IMR-90 (cell line): ENCODE measurements at regions not wholly inside any gene's neighbourhood (a gene's known extent, or its start where the extent isn't known, plus 50 kb on each side); places are given as distances from the start of the nearest gene placed in this dataset.

ENCODE experiments used
- ATAC-seq: fragments of 200-7000 bp; cut with Tn5 transposase; 2 replicates; pipeline ENCODE4 v1.9.1; 2020; ENCODE audit warnings: low read depth, mild to moderate bottlenecking, moderate library complexity
- BruUV-seq: library from RNA; stranded (reverse); fragments of 400-500 nt; replicated peaks from 2 replicates; lab custom pipeline; 2021; lab: Mats Ljungman, UMichigan
- CTCF ChIA-PET: fragments of 300-600 bp; formaldehyde crosslinking; extraction: SDS; loops from one replicate; lab custom pipeline; 2021; ENCODE audit warnings: antibody characterized with exemption; lab: Yijun Ruan, JAX
- POLR2A ChIA-PET: fragments of 300-600 bp; sonication (Branson Sonifier 250); formaldehyde crosslinking; loops from one replicate; lab custom pipeline; 2022; ENCODE audit warnings: antibody characterized with exemption; ENCODE audit not compliant: unreplicated experiment; lab: Charles Lee
- DNase-seq: peaks from one replicate; pipeline ENCODE4 v3.0.0; 2013
- H2AFZ ChIP-seq: replicated peaks from 2 replicates; pipeline ENCODE3; 2013; ENCODE audit warnings: low read length, mild to moderate bottlenecking; ENCODE audit not compliant: poor library complexity
- H2AK5ac ChIP-seq: 2 replicates; pipeline ENCODE4 v1.6.1; 2013; ENCODE audit warnings: low read depth, low read length, inconsistent platforms
- H2AK9ac ChIP-seq: replicated peaks from 2 replicates; pipeline ENCODE3; 2013; ENCODE audit warnings: mild to moderate bottlenecking, low read depth, low read length, moderate library complexity; ENCODE audit not compliant: poor library complexity
- H2BK120ac ChIP-seq: 2 replicates; pipeline ENCODE4 v1.6.1; 2013; ENCODE audit warnings: low read depth, low read length, inconsistent platforms
- H2BK15ac ChIP-seq: 3 replicates; pipeline ENCODE4 v1.6.1; 2013; ENCODE audit warnings: low read depth, low read length, inconsistent platforms
- H2BK20ac ChIP-seq: 2 replicates; pipeline ENCODE4 v1.6.1; 2013; ENCODE audit warnings: low read depth, mild to moderate bottlenecking, inconsistent platforms, low read length, moderate library complexity
- H2BK5ac ChIP-seq: 2 replicates; pipeline ENCODE4 v1.6.1; 2013; ENCODE audit warnings: mild to moderate bottlenecking, low read depth, low read length, inconsistent platforms; ENCODE audit not compliant: poor library complexity, severe bottlenecking
- H3K14ac ChIP-seq: replicated peaks from 2 replicates; pipeline ENCODE4 v1.6.1; 2013; ENCODE audit warnings: low read depth, low read length, inconsistent platforms
- H3K18ac ChIP-seq: 2 replicates; pipeline ENCODE4 v1.6.1; 2013; ENCODE audit warnings: low read depth, low read length, control low read depth
- H3K23ac ChIP-seq: 2 replicates; pipeline ENCODE4 v1.6.1; 2013; ENCODE audit warnings: low read depth, low read length, inconsistent platforms
- H3K27ac ChIP-seq: 2 replicates; pipeline ENCODE4 v1.5.1; 2013; ENCODE audit warnings: mild to moderate bottlenecking, control low read depth, low read length; ENCODE audit not compliant: insufficient read depth
- H3K27me3 ChIP-seq: 2 replicates; pipeline ENCODE4 v1.6.1; 2013; ENCODE audit warnings: low read length; ENCODE audit not compliant: control insufficient read depth, insufficient read depth
- H3K36me3 ChIP-seq: 2 replicates; pipeline ENCODE4 v1.6.1; 2013; ENCODE audit warnings: low read length, mixed read lengths; ENCODE audit not compliant: control insufficient read depth, insufficient read depth
- H3K4ac ChIP-seq: 2 replicates; pipeline ENCODE4 v1.6.1; 2013; ENCODE audit warnings: low read depth, low read length, inconsistent platforms
- H3K4me1 ChIP-seq: 2 replicates; pipeline ENCODE4 v1.6.1; 2013; ENCODE audit warnings: low read length, mixed read lengths; ENCODE audit not compliant: control insufficient read depth, insufficient read depth
- H3K4me2 ChIP-seq: 2 replicates; pipeline ENCODE4 v1.6.1; 2013; ENCODE audit warnings: low read depth, mild to moderate bottlenecking, control low read depth, low read length, moderate library complexity
- H3K4me3 ChIP-seq: 2 replicates; pipeline ENCODE4 v1.5.1; 2013; ENCODE audit warnings: low read depth, mild to moderate bottlenecking, control low read depth, low read length, moderate library complexity; ENCODE audit not compliant: insufficient read depth
- H3K56ac ChIP-seq: 2 replicates; pipeline ENCODE4 v1.6.1; 2013; ENCODE audit warnings: low read length, inconsistent platforms; ENCODE audit not compliant: insufficient read depth; ENCODE audit errors: extremely low read depth
- H3K79me1 ChIP-seq, 2 experiments: 2 replicates each; pipeline ENCODE4 v1.6.1; 2013; ENCODE audit warnings: low read length in 2 of 2, inconsistent platforms in 1 of 2, low read depth in 1 of 2
- H3K9ac ChIP-seq: 2 replicates; pipeline ENCODE4 v1.6.1; 2013; ENCODE audit warnings: low read depth, low read length, control low read depth
- H3K9me1 ChIP-seq: 2 replicates; pipeline ENCODE4 v1.6.1; 2013; ENCODE audit warnings: low read length, inconsistent platforms; ENCODE audit not compliant: insufficient read depth
- H3K9me3 ChIP-seq: 2 replicates; pipeline ENCODE4 v1.6.1; 2013; ENCODE audit warnings: low read length; ENCODE audit not compliant: control insufficient read depth, insufficient read depth
- H4K20me1 ChIP-seq: 2 replicates; pipeline ENCODE4 v1.6.1; 2013; ENCODE audit warnings: low read length, inconsistent platforms; ENCODE audit not compliant: insufficient read depth
- H4K5ac ChIP-seq: 2 replicates; pipeline ENCODE4 v1.6.1; 2013; ENCODE audit warnings: mild to moderate bottlenecking, low read depth, low read length, control low read depth
- H4K8ac ChIP-seq, 2 experiments: 2 replicates each; pipeline ENCODE4 v1.6.1; 2013; ENCODE audit warnings: low read depth in 2 of 2, low read length in 2 of 2, control low read depth in 1 of 2, inconsistent platforms in 1 of 2
- H4K91ac ChIP-seq: 2 replicates; pipeline ENCODE4 v1.6.1; 2013; ENCODE audit warnings: low read depth, low read length, inconsistent platforms; ENCODE audit not compliant: insufficient read depth
- CEBPB ChIP-seq: IDR thresholded peaks from 2 replicates; pipeline ENCODE4 v1.6.1; 2012; ENCODE audit warnings: low read depth, low read length, improper control_type of control experiment
- CHD1 ChIP-seq: IDR thresholded peaks from 2 replicates; pipeline ENCODE4 v1.6.1; 2012; ENCODE audit warnings: low read depth, low read length, improper control_type of control experiment
- FOS ChIP-seq: fragments of 150-350 bp; IDR thresholded peaks from 2 replicates; pipeline ENCODE4 v1.6.1; 2016; ENCODE audit warnings: low read depth, low read length
- MAFK ChIP-seq: IDR thresholded peaks from 2 replicates; pipeline ENCODE4 v1.6.1; 2012; ENCODE audit warnings: low read depth, low read length, improper control_type of control experiment
- NFE2L2 ChIP-seq: fragments of 150-350 bp; IDR thresholded peaks from 2 replicates; pipeline ENCODE4 v1.6.1; 2016; ENCODE audit warnings: low read depth, mild to moderate bottlenecking, low read length
- RAD21 ChIP-seq: IDR thresholded peaks from 2 replicates; pipeline ENCODE4 v1.6.1; 2012; ENCODE audit warnings: low read length, improper control_type of control experiment
- RCOR1 ChIP-seq: IDR thresholded peaks from 2 replicates; pipeline ENCODE4 v1.6.1; 2012; ENCODE audit warnings: mild to moderate bottlenecking, low read length, improper control_type of control experiment; ENCODE audit not compliant: insufficient replicate concordance
- RFX5 ChIP-seq: IDR thresholded peaks from 2 replicates; pipeline ENCODE4 v1.8.0; 2012; ENCODE audit warnings: low read depth, mild to moderate bottlenecking, low read length, moderate library complexity
- SMC3 ChIP-seq: fragments of 150-350 bp; IDR thresholded peaks from 2 replicates; pipeline ENCODE4 v1.6.1; 2016; ENCODE audit warnings: low read depth, mild to moderate bottlenecking, antibody characterized with exemption, low read length, moderate library complexity
- WGBS, 2 experiments: methylation state at CpG; one replicate each; pipeline versions ENCODE4 v1.1.5 to v1.1.7; 2013; ENCODE audit warnings: missing lambda C conversion rate in 2 of 2; ENCODE audit not compliant: insufficient read length in 1 of 2; ENCODE audit errors: extremely low coverage in 2 of 2; 5-methylcytosine and 5-hydroxymethylcytosine counted together
- dilution Hi-C: fragments of 300-500 bp; cut with HindIII; formaldehyde crosslinking; loops from one replicate; pipeline ENCODE4 v1.14.3; 2018; ENCODE audit warnings: low sequenced_read_pairs; ENCODE audit not compliant: unreplicated experiment
- in situ Hi-C: fragments of 300-500 bp; cut with MboI; formaldehyde crosslinking; loops from 3 replicates; pipeline ENCODE4 v1.14.3; 2019; ENCODE audit warnings: low sequenced_read_pairs, inconsistent platforms, mixed read lengths
- intact Hi-C: fragments of 100-400 bp; cut with micrococcal nuclease; formaldehyde crosslinking; loops from 2 replicates; pipeline ENCODE4 v1.10.0; 2022
- TF ChIP-seq, protein P1 (sequence below): conservative IDR thresholded peaks from 2 replicates; pipeline ENCODE4 v1.5.1; 2012; ENCODE audit warnings: mild to moderate bottlenecking, low read depth, low read length, improper control_type of control experiment
- TF ChIP-seq, protein P2 (sequence below): fragments of 150-350 bp; IDR thresholded peaks from 2 replicates; pipeline ENCODE4 v1.6.1; 2016; ENCODE audit warnings: low read depth, mild to moderate bottlenecking, low read length, moderate library complexity, borderline replicate concordance

DNA sequence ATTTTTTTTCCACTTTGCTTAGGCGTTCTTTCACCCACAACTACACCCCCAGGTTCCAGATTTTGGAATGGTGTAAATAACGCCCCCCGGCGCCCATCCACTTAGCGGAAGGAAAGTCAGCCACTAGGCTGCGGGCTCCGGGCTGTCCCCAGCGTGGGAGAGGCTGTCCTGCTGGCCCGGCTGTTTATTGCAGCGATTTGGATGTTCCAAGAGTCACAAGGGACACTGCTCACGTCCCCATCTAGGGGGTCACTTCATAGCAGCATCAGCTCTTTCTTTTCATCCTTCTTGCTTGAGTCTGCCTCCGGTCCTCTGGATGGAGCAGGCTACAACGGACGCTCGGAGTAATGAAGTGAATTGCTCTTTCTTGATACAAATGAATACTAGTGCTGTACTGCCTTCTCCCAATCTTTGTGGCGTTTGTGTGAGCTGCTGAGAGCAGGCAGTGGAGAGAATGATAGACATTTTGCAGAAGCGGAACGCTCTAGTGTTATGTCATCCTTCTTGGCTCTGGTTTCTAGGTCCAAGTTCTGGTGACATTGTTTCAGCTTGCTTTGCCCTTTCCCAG is 50.7 kb upstream of the PAIP2B start:
- Histone ChIP-seq H4K20me1 (no peaks in the 10 kb centered on the region), H3K79me1 (no peaks in the 10 kb centered on the region), H2AK9ac (no peak overlapping the region), H2AFZ (peak overlapping the region; percentile 40), H3K14ac (no peak overlapping the region), H3K9me1 (no peaks in the 10 kb centered on the region), H2BK120ac (no peak overlapping the region), H3K27me3 (peaks cover 25% of the 10 kb centered on the region), H3K4ac (no peak overlapping the region), H3K56ac (no peak overlapping the region), H3K23ac (no peak overlapping the region), H2AK5ac (no peak overlapping the region), H2BK5ac (no peak overlapping the region), H2BK20ac (no peak overlapping the region), H4K8ac (no peak overlapping the region), H2BK15ac (no peak overlapping the region), H3K9me3 (peaks cover 5% of the 10 kb centered on the region), H3K9ac (no peak overlapping the region), H3K4me2 (0 out of 2 replicates have a peak overlapping the region, but pooled peaks have one; percentile 17), H3K4me3 (no peak overlapping the region), H3K36me3 (no peaks in the 10 kb centered on the region), H3K4me1 (no peaks in the 10 kb centered on the region), H4K91ac (no peak overlapping the region), H4K5ac (no peak overlapping the region), H3K18ac (no peak overlapping the region), H3K27ac (no peak overlapping the region)
- CTCF ChIA-PET: no interaction called here
- TF ChIP-seq CHD1 (no peak), RAD21 (no peak), SMC3 (no peak), FOS (no peak), MAFK (no peak), RCOR1 (no peak), CEBPB (no peak), NFE2L2 (no peak), RFX5 (no peak)
- TF ChIP-seq, protein P1, sequence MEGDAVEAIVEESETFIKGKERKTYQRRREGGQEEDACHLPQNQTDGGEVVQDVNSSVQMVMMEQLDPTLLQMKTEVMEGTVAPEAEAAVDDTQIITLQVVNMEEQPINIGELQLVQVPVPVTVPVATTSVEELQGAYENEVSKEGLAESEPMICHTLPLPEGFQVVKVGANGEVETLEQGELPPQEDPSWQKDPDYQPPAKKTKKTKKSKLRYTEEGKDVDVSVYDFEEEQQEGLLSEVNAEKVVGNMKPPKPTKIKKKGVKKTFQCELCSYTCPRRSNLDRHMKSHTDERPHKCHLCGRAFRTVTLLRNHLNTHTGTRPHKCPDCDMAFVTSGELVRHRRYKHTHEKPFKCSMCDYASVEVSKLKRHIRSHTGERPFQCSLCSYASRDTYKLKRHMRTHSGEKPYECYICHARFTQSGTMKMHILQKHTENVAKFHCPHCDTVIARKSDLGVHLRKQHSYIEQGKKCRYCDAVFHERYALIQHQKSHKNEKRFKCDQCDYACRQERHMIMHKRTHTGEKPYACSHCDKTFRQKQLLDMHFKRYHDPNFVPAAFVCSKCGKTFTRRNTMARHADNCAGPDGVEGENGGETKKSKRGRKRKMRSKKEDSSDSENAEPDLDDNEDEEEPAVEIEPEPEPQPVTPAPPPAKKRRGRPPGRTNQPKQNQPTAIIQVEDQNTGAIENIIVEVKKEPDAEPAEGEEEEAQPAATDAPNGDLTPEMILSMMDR: no peak
- TF ChIP-seq, protein P2, sequence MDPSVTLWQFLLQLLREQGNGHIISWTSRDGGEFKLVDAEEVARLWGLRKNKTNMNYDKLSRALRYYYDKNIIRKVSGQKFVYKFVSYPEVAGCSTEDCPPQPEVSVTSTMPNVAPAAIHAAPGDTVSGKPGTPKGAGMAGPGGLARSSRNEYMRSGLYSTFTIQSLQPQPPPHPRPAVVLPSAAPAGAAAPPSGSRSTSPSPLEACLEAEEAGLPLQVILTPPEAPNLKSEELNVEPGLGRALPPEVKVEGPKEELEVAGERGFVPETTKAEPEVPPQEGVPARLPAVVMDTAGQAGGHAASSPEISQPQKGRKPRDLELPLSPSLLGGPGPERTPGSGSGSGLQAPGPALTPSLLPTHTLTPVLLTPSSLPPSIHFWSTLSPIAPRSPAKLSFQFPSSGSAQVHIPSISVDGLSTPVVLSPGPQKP: no peak
- intact Hi-C loops: no loop called here
- DNase-seq (no peak), ATAC-seq (no peak)
- BruUV-seq: no TSS peak
- in situ Hi-C loops: no loop called here
- WGBS, 2 experiments: 3% methylated on average over 6 of the region's 18 CpGs; no CpG with 5 or more reads in 1 of the 2 experiments
- POLR2A ChIA-PET: no interaction called here
- dilution Hi-C loops: no loop called here
